A673 (cell line): ENCODE measurements at regions not wholly inside any gene's neighbourhood (a gene's known extent, or its start where the extent isn't known, plus 50 kb on each side); places are given as distances from the start of the nearest gene placed in this dataset.

ENCODE experiments used
- EZH2 ChIP-seq: fragments of 200-600 bp; sonication (generic); IDR thresholded peaks from 2 replicates; pipeline ENCODE4 v1.6.1; 2017; ENCODE audit warnings: borderline replicate concordance, low read depth, mild to moderate bottlenecking, mixed read lengths, antibody characterized with exemption, low read length; ENCODE audit not compliant: poor library complexity, severe bottlenecking
- TF ChIP-seq, protein P1 (sequence below): fragments of 300-800, 200-600 bp; sonication (generic); conservative IDR thresholded peaks from 2 replicates; pipeline ENCODE4 v1.5.1; 2017; ENCODE audit warnings: low read depth, mild to moderate bottlenecking, antibody characterized with exemption, low read length, moderate library complexity, mixed read lengths

GRCh38 chr2:150312271-150312670 is 175.2 kb downstream of the RND3 start:
- TF ChIP-seq, protein P1, sequence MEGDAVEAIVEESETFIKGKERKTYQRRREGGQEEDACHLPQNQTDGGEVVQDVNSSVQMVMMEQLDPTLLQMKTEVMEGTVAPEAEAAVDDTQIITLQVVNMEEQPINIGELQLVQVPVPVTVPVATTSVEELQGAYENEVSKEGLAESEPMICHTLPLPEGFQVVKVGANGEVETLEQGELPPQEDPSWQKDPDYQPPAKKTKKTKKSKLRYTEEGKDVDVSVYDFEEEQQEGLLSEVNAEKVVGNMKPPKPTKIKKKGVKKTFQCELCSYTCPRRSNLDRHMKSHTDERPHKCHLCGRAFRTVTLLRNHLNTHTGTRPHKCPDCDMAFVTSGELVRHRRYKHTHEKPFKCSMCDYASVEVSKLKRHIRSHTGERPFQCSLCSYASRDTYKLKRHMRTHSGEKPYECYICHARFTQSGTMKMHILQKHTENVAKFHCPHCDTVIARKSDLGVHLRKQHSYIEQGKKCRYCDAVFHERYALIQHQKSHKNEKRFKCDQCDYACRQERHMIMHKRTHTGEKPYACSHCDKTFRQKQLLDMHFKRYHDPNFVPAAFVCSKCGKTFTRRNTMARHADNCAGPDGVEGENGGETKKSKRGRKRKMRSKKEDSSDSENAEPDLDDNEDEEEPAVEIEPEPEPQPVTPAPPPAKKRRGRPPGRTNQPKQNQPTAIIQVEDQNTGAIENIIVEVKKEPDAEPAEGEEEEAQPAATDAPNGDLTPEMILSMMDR = no peak
- no peak for TF ChIP-seq EZH2
